Neural progenitor cell (in vitro differentiated cells): ENCODE measurements at regions not wholly inside any gene's neighbourhood (a gene's known extent, or its start where the extent isn't known, plus 50 kb on each side); places are given as distances from the start of the nearest gene placed in this dataset.
"Not testable (repeated sequence)": the region's sequence is repeated elsewhere in the genome, so short reads cannot be mapped to it uniquely, and the experiment has no call there.

ENCODE experiments used
- DNase-seq: peaks from one replicate; pipeline ENCODE4 v3.0.0-alpha.2; 2016; ENCODE audit warnings: low spot score
- H2AFZ ChIP-seq: fragments of 200-600 bp; sonication (generic); replicated peaks from 2 replicates; pipeline ENCODE4 v1.6.1; 2016; ENCODE audit warnings: antibody characterized with exemption
- H3F3A ChIP-seq: fragments of 200-600 bp; sonication (generic); 2 replicates; pipeline ENCODE4 v1.6.1; 2016; ENCODE audit warnings: antibody characterized with exemption, low read depth
- H3K27ac ChIP-seq: fragments of 200-600 bp; sonication (generic); 2 replicates; pipeline ENCODE4 v1.5.1; 2016; ENCODE audit warnings: mild to moderate bottlenecking
- H3K27me3 ChIP-seq: fragments of 200-600 bp; sonication (generic); 2 replicates; pipeline ENCODE4 v1.6.1; 2016; ENCODE audit warnings: mild to moderate bottlenecking, moderate library complexity
- H3K36me3 ChIP-seq: fragments of 200-600 bp; sonication (generic); 2 replicates; pipeline ENCODE4 v1.5.1; 2016
- H3K4me1 ChIP-seq: fragments of 200-600 bp; sonication (generic); 2 replicates; pipeline ENCODE4 v1.6.1; 2016; ENCODE audit warnings: mixed run types
- H3K4me2 ChIP-seq: fragments of 200-600 bp; sonication (generic); 2 replicates; pipeline ENCODE4 v1.6.1; 2016
- H3K4me3 ChIP-seq: fragments of 200-600 bp; sonication (generic); 2 replicates; pipeline ENCODE4 v1.5.1; 2016
- H3K79me2 ChIP-seq: fragments of 200-600 bp; sonication (generic); 2 replicates; pipeline ENCODE4 v1.6.1; 2016; ENCODE audit warnings: low read depth
- H3K9ac ChIP-seq: fragments of 200-600 bp; sonication (generic); 2 replicates; pipeline ENCODE4 v1.6.1; 2016
- H3K9me3 ChIP-seq: fragments of 200-600 bp; sonication (generic); 2 replicates; pipeline ENCODE4 v1.5.1; 2016; ENCODE audit warnings: low read depth
- H4K20me1 ChIP-seq: fragments of 200-600 bp; sonication (generic); 2 replicates; pipeline ENCODE4 v1.6.1; 2016; ENCODE audit warnings: low read depth
- H3K27ac Mint-ChIP-seq: 3 replicates; pipeline ENCODE4 v1.8.0; 2021; ENCODE audit warnings: mixed read lengths
- H3K27me3 Mint-ChIP-seq: 2 replicates; pipeline ENCODE4 v1.8.0; 2022; ENCODE audit warnings: low read depth, mild to moderate bottlenecking, inconsistent platforms, moderate library complexity, mixed read lengths; ENCODE audit not compliant: insufficient read depth
- H3K36me3 Mint-ChIP-seq: 3 replicates; pipeline ENCODE4 v1.8.0; 2021; ENCODE audit warnings: mixed read lengths
- H3K4me1 Mint-ChIP-seq: 3 replicates; pipeline ENCODE4 v1.8.0; 2021; ENCODE audit warnings: mixed read lengths
- H3K4me3 Mint-ChIP-seq: 3 replicates; pipeline ENCODE4 v1.8.0; 2021; ENCODE audit warnings: mild to moderate bottlenecking, moderate library complexity, mixed read lengths
- H3K9me3 Mint-ChIP-seq: 3 replicates; pipeline ENCODE4 v1.8.0; 2020; ENCODE audit warnings: mixed read lengths
- EZH2 ChIP-seq: fragments of 200-600 bp; sonication (generic); IDR thresholded peaks from 2 replicates; pipeline ENCODE4 v1.6.1; 2017; ENCODE audit warnings: antibody characterized with exemption, mild to moderate bottlenecking, moderate library complexity
- EZH2phosphoT487 ChIP-seq: fragments of 200-600 bp; sonication (generic); IDR thresholded peaks from 2 replicates; pipeline ENCODE4 v1.6.1; 2017; ENCODE audit warnings: antibody characterized with exemption
- TF ChIP-seq, protein P1 (sequence below): fragments of 200-600 bp; sonication (generic); IDR thresholded peaks from 2 replicates; pipeline ENCODE4 v1.5.1; 2017; ENCODE audit warnings: antibody characterized with exemption, mild to moderate bottlenecking

DNA sequence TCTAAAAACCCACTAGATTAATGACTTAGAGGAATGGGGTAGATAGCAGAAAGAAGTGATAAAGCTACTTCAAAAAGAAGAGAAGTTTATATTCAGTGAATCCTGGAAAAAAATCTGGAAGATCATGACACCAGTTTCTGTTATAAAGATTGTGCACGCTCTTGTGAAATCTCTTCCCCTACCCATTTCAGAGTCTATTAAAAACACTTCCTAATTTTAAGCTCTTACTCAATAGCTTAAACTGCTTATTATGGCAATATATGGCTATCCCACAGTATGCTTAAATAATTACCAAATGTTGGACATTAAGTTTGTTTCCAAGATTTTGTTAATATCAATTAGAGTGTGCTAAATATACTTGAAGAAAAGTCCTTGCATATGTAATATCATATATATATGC is 585.3 kb upstream of the MAN1A1 start:
- Histone ChIP-seq H2AFZ (no peak overlapping the region), H3K27me3 (no peaks in the 10 kb centered on the region), H3K4me1 (no peaks in the 10 kb centered on the region), H3K79me2 (no peaks in the 10 kb centered on the region), H3K36me3 (no peaks in the 10 kb centered on the region), H3K9me3 (no peaks in the 10 kb centered on the region), H3K4me3 (no peak overlapping the region), H3F3A (no peaks in the 10 kb centered on the region), H3K4me2 (no peak overlapping the region), H4K20me1 (no peaks in the 10 kb centered on the region), H3K9ac (no peak overlapping the region), H3K27ac (no peak overlapping the region)
- Mint-ChIP-seq H3K36me3 (no peaks in the 10 kb centered on the region), H3K27ac (no peak overlapping the region), H3K4me3 (no peak overlapping the region), H3K4me1 (no peaks in the 10 kb centered on the region), H3K9me3 (no peaks in the 10 kb centered on the region), H3K27me3 (no peaks in the 10 kb centered on the region)
- no peak for DNase-seq
- TF ChIP-seq, protein P1, sequence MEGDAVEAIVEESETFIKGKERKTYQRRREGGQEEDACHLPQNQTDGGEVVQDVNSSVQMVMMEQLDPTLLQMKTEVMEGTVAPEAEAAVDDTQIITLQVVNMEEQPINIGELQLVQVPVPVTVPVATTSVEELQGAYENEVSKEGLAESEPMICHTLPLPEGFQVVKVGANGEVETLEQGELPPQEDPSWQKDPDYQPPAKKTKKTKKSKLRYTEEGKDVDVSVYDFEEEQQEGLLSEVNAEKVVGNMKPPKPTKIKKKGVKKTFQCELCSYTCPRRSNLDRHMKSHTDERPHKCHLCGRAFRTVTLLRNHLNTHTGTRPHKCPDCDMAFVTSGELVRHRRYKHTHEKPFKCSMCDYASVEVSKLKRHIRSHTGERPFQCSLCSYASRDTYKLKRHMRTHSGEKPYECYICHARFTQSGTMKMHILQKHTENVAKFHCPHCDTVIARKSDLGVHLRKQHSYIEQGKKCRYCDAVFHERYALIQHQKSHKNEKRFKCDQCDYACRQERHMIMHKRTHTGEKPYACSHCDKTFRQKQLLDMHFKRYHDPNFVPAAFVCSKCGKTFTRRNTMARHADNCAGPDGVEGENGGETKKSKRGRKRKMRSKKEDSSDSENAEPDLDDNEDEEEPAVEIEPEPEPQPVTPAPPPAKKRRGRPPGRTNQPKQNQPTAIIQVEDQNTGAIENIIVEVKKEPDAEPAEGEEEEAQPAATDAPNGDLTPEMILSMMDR, result no peak
- TF ChIP-seq EZH2 (no peak), EZH2phosphoT487 (no peak)

DNA sequence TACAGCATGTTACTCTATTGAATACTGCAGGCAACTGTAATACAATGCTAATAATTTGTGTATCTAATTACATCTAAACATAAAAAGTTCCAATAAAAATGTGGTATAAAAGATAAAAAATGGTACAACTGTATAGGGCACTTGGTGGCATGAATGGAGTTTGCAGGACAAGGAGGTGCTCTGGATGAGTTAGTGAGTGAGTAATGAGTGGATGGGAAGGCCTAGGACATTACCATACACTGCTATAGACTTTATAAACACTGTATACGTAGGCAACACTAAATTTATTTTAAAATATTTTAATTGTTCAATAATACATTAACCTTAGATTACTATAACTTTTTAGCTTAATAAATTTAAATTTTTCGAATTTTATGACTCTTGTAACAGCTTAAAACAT is 579.6 kb upstream of the MAN1A1 start:
- H3K9ac ChIP-seq, result no peak overlapping the region
- no peaks in the 10 kb centered on the region for H3K36me3 ChIP-seq
- H3K27ac ChIP-seq, result no peak overlapping the region
- DNase-seq, result no peak
- no peaks in the 10 kb centered on the region for H3K36me3 Mint-ChIP-seq
- no peaks in the 10 kb centered on the region for H3K27me3 Mint-ChIP-seq
- no peaks in the 10 kb centered on the region for H3K4me1 ChIP-seq
- H2AFZ ChIP-seq, result no peak overlapping the region
- H3K27ac Mint-ChIP-seq, result no peak overlapping the region
- no peaks in the 10 kb centered on the region for H3K4me1 Mint-ChIP-seq
- TF ChIP-seq, protein P1, result no peak
- TF ChIP-seq EZH2 (no peak), EZH2phosphoT487 (no peak)
- no peak overlapping the region for H3K4me3 ChIP-seq
- H3K79me2 ChIP-seq, result no peaks in the 10 kb centered on the region
- no peak overlapping the region for H3K4me2 ChIP-seq
- no peaks in the 10 kb centered on the region for H3K27me3 ChIP-seq
- H3K9me3 Mint-ChIP-seq, result peaks cover 10% of the 10 kb centered on the region
- H3K9me3 ChIP-seq, result no peaks in the 10 kb centered on the region
- no peaks in the 10 kb centered on the region for H3F3A ChIP-seq
- no peak overlapping the region for H3K4me3 Mint-ChIP-seq
- no peaks in the 10 kb centered on the region for H4K20me1 ChIP-seq

GRCh38 chr6:119924888-119925287 is 575.3 kb upstream of the MAN1A1 start:
- H3K4me3 Mint-ChIP-seq, H3K36me3 ChIP-seq, H3K4me3 ChIP-seq, H3K27ac ChIP-seq, DNase-seq, H3K9ac ChIP-seq, H3K4me2 ChIP-seq, H3K9me3 ChIP-seq, H3F3A ChIP-seq, H3K4me1 ChIP-seq, H3K79me2 ChIP-seq, H3K27ac Mint-ChIP-seq, H3K27me3 ChIP-seq, H3K27me3 Mint-ChIP-seq, H4K20me1 ChIP-seq, H2AFZ ChIP-seq, H3K4me1 Mint-ChIP-seq, H3K36me3 Mint-ChIP-seq: not testable (repeated sequence)
- H3K9me3 Mint-ChIP-seq, result peaks cover 28% of the 10 kb centered on the region

GRCh38 chr6:119922814-119923213 is 573.3 kb upstream of the MAN1A1 start:
- Mint-ChIP-seq H3K36me3 (no peaks in the 10 kb centered on the region), H3K27ac (no peak overlapping the region), H3K9me3 (peaks cover 28% of the 10 kb centered on the region), H3K4me1 (no peaks in the 10 kb centered on the region), H3K4me3 (no peak overlapping the region), H3K27me3 (no peaks in the 10 kb centered on the region)
- Histone ChIP-seq H3K36me3 (no peaks in the 10 kb centered on the region), H3K9ac (no peak overlapping the region), H3K4me2 (no peak overlapping the region), H3K4me3 (no peak overlapping the region), H3K79me2 (no peaks in the 10 kb centered on the region), H3K27ac (no peak overlapping the region), H3K4me1 (no peaks in the 10 kb centered on the region), H3K27me3 (no peaks in the 10 kb centered on the region), H3K9me3 (peaks cover 8% of the 10 kb centered on the region), H2AFZ (no peak overlapping the region), H4K20me1 (no peaks in the 10 kb centered on the region), H3F3A (no peaks in the 10 kb centered on the region)
- TF ChIP-seq EZH2phosphoT487 (no peak), EZH2 (no peak)
- TF ChIP-seq, protein P1, result no peak
- DNase-seq, result no peak
